Tibial nerve (tissue), 3 donors: ENCODE measurements at regions not wholly inside any gene's neighbourhood (a gene's known extent, or its start where the extent isn't known, plus 50 kb on each side); places are given as distances from the start of the nearest gene placed in this dataset.

Source experiments
- CTCF ChIP-seq, 5 experiments: fragments of 200-600 bp in 3 of 5; fragments of 450-650 bp in 2 of 5; sonication (generic) in 3 of 5; IDR thresholded peaks; one replicate each; pipeline ENCODE4 v1.5.1; 2016 to 2019; ENCODE audit warnings: antibody characterized with exemption in 5 of 5, mild to moderate bottlenecking in 3 of 5, moderate library complexity in 2 of 5
- POLR2A ChIP-seq, 2 donors: fragments of 450-650 bp; IDR thresholded peaks; one replicate each; pipeline ENCODE4 v1.6.1; 2017; ENCODE audit warnings: antibody characterized with exemption in 2 of 2, mild to moderate bottlenecking in 2 of 2, moderate library complexity in 2 of 2

DNA sequence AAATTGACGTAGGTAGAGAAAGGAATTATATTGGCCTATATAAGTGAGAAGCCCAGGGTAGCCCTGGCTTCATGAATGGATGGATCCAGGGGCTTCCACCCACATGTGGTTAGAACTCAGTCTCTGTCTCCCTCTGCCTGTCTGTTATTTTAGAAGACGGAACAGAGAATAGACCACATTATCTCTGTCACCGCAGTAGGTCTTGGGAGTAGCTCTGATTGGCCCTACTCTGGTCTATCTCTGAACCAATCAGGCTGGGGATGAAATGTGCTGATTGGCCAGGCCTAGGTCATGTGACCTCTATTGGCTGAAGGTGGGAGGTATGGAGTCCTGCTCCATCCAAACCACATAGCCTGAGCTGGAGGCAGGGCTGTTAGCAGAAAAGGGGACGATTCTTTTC, 143.0 kb upstream of the PRR23C start:
- no peak for TF ChIP-seq POLR2A (IDR thresholded peaks at IDR 0.05)
- TF ChIP-seq CTCF (IDR thresholded peaks at IDR 0.05) = no peak
